HEK293 (cell line): ENCODE measurements at regions not wholly inside any gene's neighbourhood (a gene's known extent, or its start where the extent isn't known, plus 50 kb on each side); places are given as distances from the start of the nearest gene placed in this dataset.

Experiments used
- CTCF ChIA-PET: fragments of 350-600 bp; formaldehyde crosslinking; extraction: SDS; loops from one replicate; lab custom pipeline; 2021; ENCODE audit warnings: antibody characterized with exemption; lab: Yijun Ruan, JAX
- POLR2A ChIA-PET: fragments of 300-600 bp; formaldehyde crosslinking; extraction: SDS; loops from one replicate; lab custom pipeline; 2020; ENCODE audit warnings: antibody characterized with exemption, inconsistent platforms; lab: Yijun Ruan, JAX
- H3K27ac ChIP-seq: fragments of 200-500 bp; sonication (Bioruptor generic); 2 replicates; pipeline ENCODE4 v1.5.1; 2014; ENCODE audit warnings: low read depth, low read length, control low read depth, inconsistent platforms; ENCODE audit errors: extremely low read depth
- H3K36me3 ChIP-seq, 2 experiments: fragments of 200-500 bp in 1 of 2; sonication (Bioruptor generic) in 1 of 2; 1 replicate in 1 of 2; 2 replicates in 1 of 2; pipeline ENCODE4 v1.5.1; 2014 to 2017; ENCODE audit warnings: inconsistent platforms in 2 of 2, low read length in 2 of 2; ENCODE audit not compliant: control insufficient read depth in 2 of 2, insufficient read depth in 1 of 2
- H3K4me1 ChIP-seq: fragments of 200-500 bp; sonication (Bioruptor generic); 2 replicates; pipeline ENCODE4 v1.5.1; 2014; ENCODE audit warnings: mild to moderate bottlenecking, low read length, inconsistent platforms; ENCODE audit not compliant: control insufficient read depth, insufficient read depth
- H3K4me3 ChIP-seq: 2 replicates; pipeline ENCODE4 v1.5.1; 2011; ENCODE audit warnings: low read depth, mild to moderate bottlenecking, control low read depth, low read length, moderate library complexity
- H3K9me3 ChIP-seq: fragments of 200-500 bp; sonication (Bioruptor generic); 2 replicates; pipeline ENCODE4 v1.5.1; 2014; ENCODE audit warnings: low read depth, low read length, inconsistent platforms; ENCODE audit not compliant: control insufficient read depth, insufficient read depth
- GLI4 ChIP-seq: fragments of 450-650 bp; formaldehyde crosslinking; IDR thresholded peaks from 2 replicates; pipeline ENCODE4 v1.5.1; 2016; ENCODE audit warnings: missing biosample characterization, missing genetic modification characterization
- HOXD13 ChIP-seq: sonication (generic); formaldehyde crosslinking; IDR thresholded peaks from 2 replicates; pipeline ENCODE4 v1.8.0; 2022; ENCODE audit warnings: missing genetic modification reagents, borderline replicate concordance
- ZBTB21 ChIP-seq: fragments of 450-650 bp; formaldehyde crosslinking; IDR thresholded peaks from 2 replicates; pipeline ENCODE4 v1.5.1; 2017; ENCODE audit warnings: missing biosample characterization, missing genetic modification characterization
- ZEB2 ChIP-seq: fragments of 450-650 bp; formaldehyde crosslinking; IDR thresholded peaks from 2 replicates; pipeline ENCODE4 v1.5.1; 2016; ENCODE audit warnings: missing biosample characterization, missing genetic modification characterization
- ZFP3 ChIP-seq: fragments of 450-650 bp; formaldehyde crosslinking; IDR thresholded peaks from 2 replicates; pipeline ENCODE4 v1.5.1; 2016; ENCODE audit warnings: low read depth, missing biosample characterization, missing genetic modification characterization
- ZNF174 ChIP-seq: fragments of 450-650 bp; formaldehyde crosslinking; IDR thresholded peaks from 2 replicates; pipeline ENCODE4 v1.5.0; 2017; ENCODE audit warnings: missing biosample characterization, mild to moderate bottlenecking, missing genetic modification characterization
- ZNF23 ChIP-seq: fragments of 450-650 bp; formaldehyde crosslinking; IDR thresholded peaks from 2 replicates; pipeline ENCODE4 v1.5.1; 2016; ENCODE audit warnings: missing biosample characterization, missing genetic modification characterization, borderline replicate concordance
- ZNF501 ChIP-seq: fragments of 450-650 bp; formaldehyde crosslinking; IDR thresholded peaks from 2 replicates; pipeline ENCODE4 v1.5.1; 2016; ENCODE audit warnings: missing biosample characterization, missing genetic modification characterization
- ZNF544 ChIP-seq: fragments of 450-650 bp; formaldehyde crosslinking; IDR thresholded peaks from 2 replicates; pipeline ENCODE4 v1.5.0; 2017; ENCODE audit warnings: missing biosample characterization, missing genetic modification characterization
- ZNF629 ChIP-seq: fragments of 450-650 bp; formaldehyde crosslinking; IDR thresholded peaks from 2 replicates; pipeline ENCODE4 v1.5.1; 2017; ENCODE audit warnings: missing biosample characterization, missing genetic modification characterization
- ZNF654 ChIP-seq: fragments of 450-650 bp; formaldehyde crosslinking; IDR thresholded peaks from 2 replicates; pipeline ENCODE4 v1.5.1; 2016; ENCODE audit warnings: low read depth, missing biosample characterization, missing genetic modification characterization
- ZNF677 ChIP-seq: fragments of 450-650 bp; IDR thresholded peaks from 2 replicates; pipeline ENCODE4 v1.5.0; 2018; ENCODE audit warnings: missing biosample characterization, mild to moderate bottlenecking, missing genetic modification characterization, moderate library complexity
- ZNF747 ChIP-seq: fragments of 450-650 bp; formaldehyde crosslinking; IDR thresholded peaks from 2 replicates; pipeline ENCODE4 v1.5.1; 2016; ENCODE audit warnings: missing biosample characterization, missing genetic modification characterization
- ZNF768 ChIP-seq: fragments of 450-650 bp; formaldehyde crosslinking; IDR thresholded peaks from 2 replicates; pipeline ENCODE4 v1.5.1; 2018; ENCODE audit warnings: missing biosample characterization, mild to moderate bottlenecking, missing genetic modification characterization
- ZNF776 ChIP-seq: fragments of 450-650 bp; formaldehyde crosslinking; IDR thresholded peaks from 2 replicates; pipeline ENCODE4 v1.5.0; 2017; ENCODE audit warnings: missing biosample characterization, missing genetic modification characterization, borderline replicate concordance
- ZSCAN16 ChIP-seq: fragments of 450-650 bp; formaldehyde crosslinking; IDR thresholded peaks from 2 replicates; pipeline ENCODE4 v1.5.1; 2016; ENCODE audit warnings: missing biosample characterization, missing genetic modification characterization
- TF ChIP-seq, protein P1 (sequence below): fragments of 450-650 bp; formaldehyde crosslinking; IDR thresholded peaks from 2 replicates; pipeline ENCODE4 v1.5.1; 2016; ENCODE audit warnings: missing biosample characterization, missing genetic modification characterization, borderline replicate concordance
- TF ChIP-seq, protein P2 (sequence below): fragments of 450-650 bp; formaldehyde crosslinking; IDR thresholded peaks from 2 replicates; pipeline ENCODE4 v1.5.1; 2016; ENCODE audit warnings: missing biosample characterization, missing genetic modification characterization, low read depth
- TF ChIP-seq, protein P3 (sequence below): fragments of 450-650 bp; formaldehyde crosslinking; IDR thresholded peaks from 2 replicates; pipeline ENCODE4 v1.5.0; 2017; ENCODE audit warnings: missing biosample characterization, missing genetic modification characterization, borderline replicate concordance
- TF ChIP-seq, protein P4 (sequence below): fragments of 450-650 bp; formaldehyde crosslinking; IDR thresholded peaks from 2 replicates; pipeline ENCODE4 v1.5.1; 2016; ENCODE audit warnings: missing biosample characterization, missing genetic modification characterization
- TF ChIP-seq, protein P5 (sequence below): fragments of 450-650 bp; formaldehyde crosslinking; IDR thresholded peaks from 2 replicates; pipeline ENCODE4 v1.5.1; 2016; ENCODE audit warnings: missing biosample characterization, missing genetic modification characterization

DNA sequence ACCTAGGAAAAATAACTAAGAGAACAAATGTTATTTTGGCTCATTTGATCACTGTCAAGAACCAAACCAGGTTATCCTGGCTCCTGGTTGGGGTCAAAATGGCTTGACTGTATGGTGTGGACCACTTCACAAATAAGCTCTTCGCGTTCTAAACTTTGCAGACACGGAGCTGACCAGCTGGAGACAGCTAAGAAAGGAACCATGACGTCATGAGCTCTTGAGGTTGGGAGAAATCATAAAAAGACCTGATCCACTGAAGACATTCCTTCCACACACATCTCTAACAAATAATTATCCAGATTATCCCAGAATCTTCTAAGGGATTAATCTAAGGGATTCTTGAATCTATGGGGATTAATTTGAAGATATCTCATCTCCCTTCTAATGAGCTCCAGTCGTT lies 321.5 kb upstream of the IGF1R start:
- TF ChIP-seq ZNF544 (tag by site-specific recombination) = no peak
- no peak for TF ChIP-seq GLI4 (tag by site-specific recombination)
- no peak for TF ChIP-seq ZNF776 (tag by site-specific recombination)
- no peak for TF ChIP-seq ZNF677
- no peak for TF ChIP-seq ZNF654
- no peak for TF ChIP-seq ZNF747 (tag by site-specific recombination)
- 0 out of 2 replicates have a peak, but pooled peaks have one; percentile 45 for TF ChIP-seq ZBTB21 (tag by site-specific recombination)
- peak; percentile 47; the same call in 1 of the 2 replicates for TF ChIP-seq ZNF629 (tag by site-specific recombination)
- no peak for TF ChIP-seq HOXD13 (CRISPR knock-in tag)
- TF ChIP-seq, protein P1, sequence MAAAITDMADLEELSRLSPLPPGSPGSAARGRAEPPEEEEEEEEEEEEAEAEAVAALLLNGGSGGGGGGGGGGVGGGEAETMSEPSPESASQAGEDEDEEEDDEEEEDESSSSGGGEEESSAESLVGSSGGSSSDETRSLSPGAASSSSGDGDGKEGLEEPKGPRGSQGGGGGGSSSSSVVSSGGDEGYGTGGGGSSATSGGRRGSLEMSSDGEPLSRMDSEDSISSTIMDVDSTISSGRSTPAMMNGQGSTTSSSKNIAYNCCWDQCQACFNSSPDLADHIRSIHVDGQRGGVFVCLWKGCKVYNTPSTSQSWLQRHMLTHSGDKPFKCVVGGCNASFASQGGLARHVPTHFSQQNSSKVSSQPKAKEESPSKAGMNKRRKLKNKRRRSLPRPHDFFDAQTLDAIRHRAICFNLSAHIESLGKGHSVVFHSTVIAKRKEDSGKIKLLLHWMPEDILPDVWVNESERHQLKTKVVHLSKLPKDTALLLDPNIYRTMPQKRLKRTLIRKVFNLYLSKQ (tag by site-specific recombination) = no peak
- no peak for TF ChIP-seq ZNF768
- TF ChIP-seq ZSCAN16 (tag by site-specific recombination) = no peak
- TF ChIP-seq, protein P2, sequence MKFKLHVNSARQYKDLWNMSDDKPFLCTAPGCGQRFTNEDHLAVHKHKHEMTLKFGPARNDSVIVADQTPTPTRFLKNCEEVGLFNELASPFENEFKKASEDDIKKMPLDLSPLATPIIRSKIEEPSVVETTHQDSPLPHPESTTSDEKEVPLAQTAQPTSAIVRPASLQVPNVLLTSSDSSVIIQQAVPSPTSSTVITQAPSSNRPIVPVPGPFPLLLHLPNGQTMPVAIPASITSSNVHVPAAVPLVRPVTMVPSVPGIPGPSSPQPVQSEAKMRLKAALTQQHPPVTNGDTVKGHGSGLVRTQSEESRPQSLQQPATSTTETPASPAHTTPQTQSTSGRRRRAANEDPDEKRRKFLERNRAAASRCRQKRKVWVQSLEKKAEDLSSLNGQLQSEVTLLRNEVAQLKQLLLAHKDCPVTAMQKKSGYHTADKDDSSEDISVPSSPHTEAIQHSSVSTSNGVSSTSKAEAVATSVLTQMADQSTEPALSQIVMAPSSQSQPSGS = peak; percentile 88
- CTCF ChIA-PET = interaction anchor here (0.7 to 2.0 kb wide), 2 partner anchors 15 to 427 kb away, joined by 3 to 12 read pairs; no protein-coding TSS in a partner anchor
- Histone ChIP-seq H3K4me3 (no peak overlapping the region), H3K36me3 (no peaks in the 10 kb centered on the region), H3K4me1 (no peaks in the 10 kb centered on the region), H3K9me3 (no peaks in the 10 kb centered on the region), H3K27ac (no peak overlapping the region)
- POLR2A ChIA-PET = interaction anchor here (0.6 kb wide), 1 partner anchor 23 kb away, joined by 4 read pairs; no protein-coding TSS in a partner anchor

DNA sequence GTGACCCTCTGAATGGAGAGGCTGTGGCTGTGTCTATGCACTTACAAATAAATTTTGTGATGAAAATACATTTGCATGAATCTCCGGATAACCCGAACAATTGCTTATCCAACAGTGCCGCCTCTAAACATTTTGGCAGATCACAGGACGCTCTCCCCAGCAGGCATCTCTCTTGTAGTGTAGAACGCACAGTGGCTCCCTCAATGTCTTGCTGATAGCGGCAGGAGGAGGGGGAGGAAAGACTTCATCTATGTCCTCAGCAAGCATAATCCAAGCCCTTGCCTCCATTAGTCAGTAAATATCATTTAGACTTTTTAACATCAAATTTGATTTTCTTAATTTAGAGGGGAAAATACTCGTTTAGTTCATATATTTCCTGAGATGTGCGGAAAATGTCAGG lies 318.1 kb upstream of the IGF1R start:
- Histone ChIP-seq H3K4me3 (no peak overlapping the region), H3K27ac (no peak overlapping the region), H3K4me1 (no peaks in the 10 kb centered on the region), H3K36me3 (no peaks in the 10 kb centered on the region), H3K9me3 (no peaks in the 10 kb centered on the region)
- TF ChIP-seq ZEB2 (tag by site-specific recombination) (no peak), ZNF174 (tag by site-specific recombination) (no peak), ZNF501 (no peak), ZFP3 (tag by site-specific recombination) (no peak), ZNF23 (tag by site-specific recombination) (no peak), ZNF776 (tag by site-specific recombination) (no peak), GLI4 (tag by site-specific recombination) (no peak)
- TF ChIP-seq, protein P3, sequence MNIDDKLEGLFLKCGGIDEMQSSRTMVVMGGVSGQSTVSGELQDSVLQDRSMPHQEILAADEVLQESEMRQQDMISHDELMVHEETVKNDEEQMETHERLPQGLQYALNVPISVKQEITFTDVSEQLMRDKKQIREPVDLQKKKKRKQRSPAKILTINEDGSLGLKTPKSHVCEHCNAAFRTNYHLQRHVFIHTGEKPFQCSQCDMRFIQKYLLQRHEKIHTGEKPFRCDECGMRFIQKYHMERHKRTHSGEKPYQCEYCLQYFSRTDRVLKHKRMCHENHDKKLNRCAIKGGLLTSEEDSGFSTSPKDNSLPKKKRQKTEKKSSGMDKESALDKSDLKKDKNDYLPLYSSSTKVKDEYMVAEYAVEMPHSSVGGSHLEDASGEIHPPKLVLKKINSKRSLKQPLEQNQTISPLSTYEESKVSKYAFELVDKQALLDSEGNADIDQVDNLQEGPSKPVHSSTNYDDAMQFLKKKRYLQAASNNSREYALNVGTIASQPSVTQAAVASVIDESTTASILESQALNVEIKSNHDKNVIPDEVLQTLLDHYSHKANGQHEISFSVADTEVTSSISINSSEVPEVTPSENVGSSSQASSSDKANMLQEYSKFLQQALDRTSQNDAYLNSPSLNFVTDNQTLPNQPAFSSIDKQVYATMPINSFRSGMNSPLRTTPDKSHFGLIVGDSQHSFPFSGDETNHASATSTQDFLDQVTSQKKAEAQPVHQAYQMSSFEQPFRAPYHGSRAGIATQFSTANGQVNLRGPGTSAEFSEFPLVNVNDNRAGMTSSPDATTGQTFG = no peak
- TF ChIP-seq, protein P1 (tag by site-specific recombination) = no peak
- TF ChIP-seq, protein P4, sequence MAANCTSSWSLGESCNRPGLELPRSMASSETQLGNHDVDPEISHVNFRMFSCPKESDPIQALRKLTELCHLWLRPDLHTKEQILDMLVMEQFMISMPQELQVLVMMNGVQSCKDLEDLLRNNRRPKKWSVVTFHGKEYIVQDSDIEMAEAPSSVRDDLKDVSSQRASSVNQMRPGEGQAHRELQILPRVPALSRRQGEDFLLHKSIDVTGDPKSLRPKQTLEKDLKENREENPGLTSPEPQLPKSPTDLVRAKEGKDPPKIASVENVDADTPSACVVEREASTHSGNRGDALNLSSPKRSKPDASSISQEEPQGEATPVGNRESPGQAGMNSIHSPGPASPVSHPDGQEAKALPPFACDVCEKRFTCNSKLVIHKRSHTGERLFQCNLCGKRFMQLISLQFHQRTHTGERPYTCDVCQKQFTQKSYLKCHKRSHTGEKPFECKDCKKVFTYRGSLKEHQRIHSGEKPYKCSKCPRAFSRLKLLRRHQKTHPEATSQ = no peak
- TF ChIP-seq, protein P5, sequence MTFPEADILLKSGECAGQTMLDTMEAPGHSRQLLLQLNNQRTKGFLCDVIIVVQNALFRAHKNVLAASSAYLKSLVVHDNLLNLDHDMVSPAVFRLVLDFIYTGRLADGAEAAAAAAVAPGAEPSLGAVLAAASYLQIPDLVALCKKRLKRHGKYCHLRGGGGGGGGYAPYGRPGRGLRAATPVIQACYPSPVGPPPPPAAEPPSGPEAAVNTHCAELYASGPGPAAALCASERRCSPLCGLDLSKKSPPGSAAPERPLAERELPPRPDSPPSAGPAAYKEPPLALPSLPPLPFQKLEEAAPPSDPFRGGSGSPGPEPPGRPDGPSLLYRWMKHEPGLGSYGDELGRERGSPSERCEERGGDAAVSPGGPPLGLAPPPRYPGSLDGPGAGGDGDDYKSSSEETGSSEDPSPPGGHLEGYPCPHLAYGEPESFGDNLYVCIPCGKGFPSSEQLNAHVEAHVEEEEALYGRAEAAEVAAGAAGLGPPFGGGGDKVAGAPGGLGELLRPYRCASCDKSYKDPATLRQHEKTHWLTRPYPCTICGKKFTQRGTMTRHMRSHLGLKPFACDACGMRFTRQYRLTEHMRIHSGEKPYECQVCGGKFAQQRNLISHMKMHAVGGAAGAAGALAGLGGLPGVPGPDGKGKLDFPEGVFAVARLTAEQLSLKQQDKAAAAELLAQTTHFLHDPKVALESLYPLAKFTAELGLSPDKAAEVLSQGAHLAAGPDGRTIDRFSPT = no peak
- ChIA-PET CTCF (interaction anchor here (1.1 to 1.2 kb wide), 2 partner anchors 18 to 37 kb away, joined by 3 read pairs; no protein-coding TSS in a partner anchor), POLR2A (no interaction called here)
